ENCODE measurements at regions not wholly inside any gene's neighbourhood (a gene's known extent, or its start where the extent isn't known, plus 50 kb on each side); places are given as distances from the start of the nearest gene placed in this dataset.

- CTCF ChIA-PET, result no interaction called here
- DNase-seq (ENCODE audit: low read depth), result no peak
- Histone ChIP-seq H3K27me3 (ENCODE audit: control insufficient read depth, insufficient read depth, low read length) (no peaks in the 10 kb centered on the region), H3K36me3 (ENCODE audit: control insufficient read depth, insufficient read depth, low read length) (no peaks in the 10 kb centered on the region), H3K4me3 (ENCODE audit: low read depth, low read length) (no peak overlapping the region)
- no peak for TF ChIP-seq CTCF (IDR thresholded peaks at IDR 0.05; ENCODE audit: insufficient read depth, low read depth, low read length)
- POLR2A ChIA-PET, result no interaction called here
Measured at GRCh38 chrX:10042055-10042454, 74.9 kb downstream of the CLDN34 start.

GRCh38 chrX:10043386-10043785, 76.2 kb downstream of the CLDN34 start:
- Histone ChIP-seq H3K36me3 (ENCODE audit: control insufficient read depth, insufficient read depth, low read length) (no peaks in the 10 kb centered on the region), H3K4me3 (ENCODE audit: low read depth, low read length) (no peak overlapping the region), H3K27me3 (ENCODE audit: control insufficient read depth, insufficient read depth, low read length) (no peaks in the 10 kb centered on the region)
- CTCF ChIA-PET, result no interaction called here
- POLR2A ChIA-PET, result no interaction called here
- no peak for DNase-seq (ENCODE audit: low read depth)
- no peak for TF ChIP-seq CTCF (IDR thresholded peaks at IDR 0.05; ENCODE audit: insufficient read depth, low read depth, low read length)

GRCh38 chrX:10044021-10044420, 76.9 kb downstream of the CLDN34 start:
- DNase-seq (ENCODE audit: low read depth), result no peak
- Histone ChIP-seq H3K27me3 (ENCODE audit: control insufficient read depth, insufficient read depth, low read length) (no peaks in the 10 kb centered on the region), H3K36me3 (ENCODE audit: control insufficient read depth, insufficient read depth, low read length) (no peaks in the 10 kb centered on the region), H3K4me3 (ENCODE audit: low read depth, low read length) (no peak overlapping the region)
- ChIA-PET CTCF (no interaction called here), POLR2A (no interaction called here)
- TF ChIP-seq CTCF (IDR thresholded peaks at IDR 0.05; ENCODE audit: insufficient read depth, low read depth, low read length), result no peak

GRCh38 chrX:10045327-10046000, 78.3 kb downstream of the CLDN34 start:
- H3K36me3 ChIP-seq (ENCODE audit: control insufficient read depth, insufficient read depth, low read length), result no peaks in the 10 kb centered on the region; the same call in 1 of the 2 replicates
- TF ChIP-seq CTCF (IDR thresholded peaks at IDR 0.05; ENCODE audit: insufficient read depth, low read depth, low read length), result no peak
- H3K4me3 ChIP-seq (ENCODE audit: low read depth, low read length), result no peak overlapping the region
- H3K27me3 ChIP-seq (ENCODE audit: control insufficient read depth, insufficient read depth, low read length), result no peaks in the 10 kb centered on the region
- DNase-seq (ENCODE audit: low read depth), result no peak
- ChIA-PET CTCF (no interaction called here), POLR2A (no interaction called here)

- TF ChIP-seq CTCF (IDR thresholded peaks at IDR 0.05; ENCODE audit: insufficient read depth, low read depth, low read length), result no peak
- DNase-seq (ENCODE audit: low read depth), result no peak
- ChIA-PET CTCF (interaction anchor here (1.0 kb wide), 1 partner anchor 44 kb away, joined by 3 read pairs; no protein-coding TSS in a partner anchor), POLR2A (no interaction called here)
- no peaks in the 10 kb centered on the region; the same call in 1 of the 2 replicates for H3K36me3 ChIP-seq (ENCODE audit: control insufficient read depth, insufficient read depth, low read length)
- no peaks in the 10 kb centered on the region for H3K27me3 ChIP-seq (ENCODE audit: control insufficient read depth, insufficient read depth, low read length)
- no peak overlapping the region for H3K4me3 ChIP-seq (ENCODE audit: low read depth, low read length)
Measured at GRCh38 chrX:10047133-10047532, 80.0 kb downstream of the CLDN34 start.

Data from BJ (cell line).